ENCODE measurements at regions not wholly inside any gene's neighbourhood (a gene's known extent, or its start where the extent isn't known, plus 50 kb on each side); places are given as distances from the start of the nearest gene placed in this dataset.

DNA sequence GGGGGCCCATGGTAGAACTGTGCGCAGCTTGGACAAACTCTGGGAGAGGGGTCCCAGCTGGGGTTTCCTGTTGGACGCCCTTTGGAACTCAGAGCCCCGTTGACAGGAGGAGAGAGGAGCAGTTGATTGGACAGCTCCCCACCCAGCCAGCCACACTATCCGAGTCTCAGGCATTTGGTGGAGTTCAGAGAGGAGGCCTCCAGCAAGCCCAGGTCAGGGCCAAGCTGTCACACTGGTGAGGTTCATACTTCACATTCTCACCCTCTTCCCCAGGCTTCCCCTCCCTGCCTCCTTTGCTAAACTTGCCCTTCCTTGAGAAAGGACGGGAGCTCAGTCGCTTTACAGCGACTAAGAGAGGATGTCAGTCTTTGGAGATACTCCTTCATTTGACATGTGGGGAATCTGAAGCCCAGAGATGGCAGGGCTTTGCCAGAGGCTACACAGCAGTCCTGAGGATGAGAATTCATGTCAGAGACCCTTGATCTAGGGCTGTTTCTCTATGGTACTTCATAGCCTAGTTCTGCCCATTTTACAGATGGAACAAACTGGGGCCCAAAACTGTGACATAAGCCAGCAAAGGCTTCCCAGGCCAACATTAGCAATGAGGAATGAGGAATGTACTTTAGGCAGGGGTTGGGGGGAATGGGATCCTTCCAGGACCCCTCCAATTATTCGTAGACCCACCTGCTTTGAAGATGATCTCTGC is 142.2 kb downstream of the SMAD6 start:
- TF ChIP-seq POLR2A (IDR thresholded peaks at IDR 0.05; ENCODE audit: low read depth, low read length), result no peak
- no peak for FAIRE-seq
- no peak for DNase-seq (ENCODE audit: insufficient read length, low spot score)

DNA sequence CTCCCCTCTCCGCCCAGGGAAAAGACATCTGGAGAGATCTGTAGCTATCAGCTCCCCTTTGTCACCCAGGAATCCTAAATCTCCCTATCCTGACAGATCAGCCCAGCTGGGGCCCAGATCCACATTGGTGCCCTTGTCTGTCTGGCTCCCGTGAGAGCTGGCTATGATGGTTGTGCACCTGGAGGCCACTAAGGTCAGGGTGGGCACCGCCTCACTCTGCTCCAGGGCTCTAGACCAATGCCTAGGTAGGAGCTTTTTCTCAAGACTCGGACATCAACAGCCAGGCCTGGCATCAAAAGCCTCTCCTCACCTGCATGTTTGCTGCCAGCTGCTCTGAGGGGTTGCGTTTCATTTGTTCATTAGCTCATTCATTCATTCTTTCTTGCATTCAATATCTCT is 142.7 kb downstream of the SMAD6 start:
- TF ChIP-seq POLR2A (IDR thresholded peaks at IDR 0.05; ENCODE audit: low read depth, low read length), result no peak
- no peak for DNase-seq (ENCODE audit: insufficient read length, low spot score)
- no peak for FAIRE-seq

DNA sequence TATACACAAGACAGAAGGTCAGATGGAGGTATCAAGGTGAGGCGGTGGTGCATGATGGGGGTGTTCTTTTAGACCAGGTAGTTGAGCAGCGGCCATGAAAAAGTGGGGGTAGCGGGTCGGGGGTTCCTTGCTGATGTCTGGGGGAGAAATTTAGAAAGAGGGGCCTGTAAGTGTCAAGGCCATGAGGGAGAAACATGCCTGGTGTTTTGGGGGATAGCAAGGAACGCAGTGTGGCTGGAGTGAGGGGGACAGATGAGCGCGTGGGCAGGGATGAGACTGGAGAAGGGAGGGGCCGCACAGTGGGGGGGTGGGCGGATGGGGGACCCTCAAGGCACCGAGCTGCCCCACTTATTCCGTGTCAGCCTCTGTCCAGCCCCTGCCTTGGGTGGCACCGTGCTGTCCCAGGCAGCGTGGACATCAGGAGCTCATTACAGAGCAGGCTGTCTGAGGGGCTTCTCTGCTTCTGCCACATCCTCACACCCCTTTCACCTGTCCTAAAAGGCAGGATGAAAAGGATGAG is 143.3 kb downstream of the SMAD6 start:
- no peak for TF ChIP-seq POLR2A (IDR thresholded peaks at IDR 0.05; ENCODE audit: low read depth, low read length)
- no peak for DNase-seq (ENCODE audit: insufficient read length, low spot score)
- FAIRE-seq, result no peak

- FAIRE-seq, result no peak
- no peak for TF ChIP-seq POLR2A (IDR thresholded peaks at IDR 0.05; ENCODE audit: low read depth, low read length)
- DNase-seq (ENCODE audit: insufficient read length, low spot score), result no peak
Observed at GRCh38 chr15:66846031-66846430, 144.0 kb downstream of the SMAD6 start.

GRCh38 chr15:66846811-66847210 is 144.8 kb downstream of the SMAD6 start:
- FAIRE-seq, result no peak

GRCh38 chr15:66847565-66847991 is 145.5 kb downstream of the SMAD6 start:
- FAIRE-seq, result no peak
- no peak for TF ChIP-seq POLR2A (IDR thresholded peaks at IDR 0.05; ENCODE audit: low read depth, low read length)
- DNase-seq (ENCODE audit: insufficient read length, low spot score), result no peak

More at GRCh38 chr15:66846811-66847210, 144.8 kb downstream of the SMAD6 start:
- no peak for TF ChIP-seq POLR2A (IDR thresholded peaks at IDR 0.05; ENCODE audit: low read depth, low read length)
- no peak for DNase-seq (ENCODE audit: insufficient read length, low spot score)

DNA sequence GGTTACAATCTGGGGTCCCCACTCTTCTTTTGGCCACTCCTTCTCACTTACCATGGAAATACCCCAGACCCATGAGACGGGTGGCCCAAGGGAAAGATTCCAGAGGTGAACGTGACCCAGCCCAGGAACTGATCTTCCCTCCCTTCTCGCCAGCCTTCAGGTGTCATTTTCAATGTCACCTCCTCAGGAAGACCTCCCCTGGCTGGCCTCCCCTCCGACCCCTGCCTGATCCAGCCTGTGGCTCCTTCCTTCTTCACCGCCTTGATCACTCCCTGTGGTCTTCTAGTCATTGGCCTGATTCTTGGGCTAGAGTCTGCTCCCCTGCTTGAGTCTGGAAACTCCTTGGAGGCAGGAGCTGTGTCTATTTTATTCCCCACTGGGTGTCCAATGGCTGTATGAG is 146.1 kb downstream of the SMAD6 start:
- DNase-seq (ENCODE audit: insufficient read length, low spot score) (no peak), FAIRE-seq (no peak)
- no peak for TF ChIP-seq POLR2A (IDR thresholded peaks at IDR 0.05; ENCODE audit: low read depth, low read length)

GRCh38 chr15:66848686-66849392 is 146.8 kb downstream of the SMAD6 start:
- FAIRE-seq (no peak), DNase-seq (ENCODE audit: insufficient read length, low spot score) (no peak)
- no peak for TF ChIP-seq POLR2A (IDR thresholded peaks at IDR 0.05; ENCODE audit: low read depth, low read length)

GRCh38 chr15:66849393-66849745 is 147.3 kb downstream of the SMAD6 start:
- TF ChIP-seq POLR2A (IDR thresholded peaks at IDR 0.05; ENCODE audit: low read depth, low read length), result no peak
- no peak for DNase-seq (ENCODE audit: insufficient read length, low spot score)
- FAIRE-seq, result no peak

DNA sequence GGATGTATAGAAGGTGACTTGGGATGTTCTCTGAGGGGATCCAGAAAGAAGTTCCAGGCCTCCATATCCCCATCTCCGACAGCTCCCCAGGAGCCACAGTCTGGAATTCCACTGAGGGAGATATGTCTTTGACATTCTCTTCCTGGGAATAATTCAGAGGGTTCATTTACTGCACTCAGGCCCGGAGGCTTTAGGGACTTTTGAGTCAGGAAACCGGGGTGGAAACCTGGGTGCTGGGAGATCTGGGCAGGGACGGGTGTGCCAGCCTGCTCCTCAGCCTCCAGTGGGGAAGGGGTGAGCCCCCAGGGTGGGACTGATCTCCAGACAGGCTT is 147.7 kb downstream of the SMAD6 start:
- no peak for DNase-seq (ENCODE audit: insufficient read length, low spot score)
- FAIRE-seq, result no peak
- no peak for TF ChIP-seq POLR2A (IDR thresholded peaks at IDR 0.05; ENCODE audit: low read depth, low read length)

- TF ChIP-seq POLR2A (IDR thresholded peaks at IDR 0.05; ENCODE audit: low read depth, low read length), result no peak
- DNase-seq (ENCODE audit: insufficient read length, low spot score) (no peak), FAIRE-seq (no peak)
Observed at GRCh38 chr15:66850078-66850991, 148.3 kb downstream of the SMAD6 start.

DNA sequence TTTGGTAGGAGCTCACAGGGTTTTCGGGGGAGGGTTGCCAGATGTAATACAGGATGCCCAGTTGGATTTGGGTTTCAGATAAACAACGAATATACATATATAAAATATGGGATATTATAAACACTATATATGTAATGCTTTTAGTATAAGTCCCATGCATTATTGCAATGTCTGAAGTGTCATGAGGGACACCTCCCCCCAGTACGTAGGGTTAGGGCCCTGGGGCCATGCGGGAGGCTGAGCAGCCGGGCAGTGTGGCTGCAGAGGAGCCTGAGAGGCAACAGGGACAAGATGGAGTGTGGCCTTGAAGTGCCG is 148.9 kb downstream of the SMAD6 start:
- no peak for FAIRE-seq
- no peak for TF ChIP-seq POLR2A (IDR thresholded peaks at IDR 0.05; ENCODE audit: low read depth, low read length)
- DNase-seq (ENCODE audit: insufficient read length, low spot score), result no peak

GRCh38 chr15:66851311-66852063 is 149.5 kb downstream of the SMAD6 start:
- FAIRE-seq (no peak), DNase-seq (ENCODE audit: insufficient read length, low spot score) (peak; percentile 82)
- no peak for TF ChIP-seq POLR2A (IDR thresholded peaks at IDR 0.05; ENCODE audit: low read depth, low read length)
